ENCODE measurements at regions not wholly inside any gene's neighbourhood (a gene's known extent, or its start where the extent isn't known, plus 50 kb on each side); places are given as distances from the start of the nearest gene placed in this dataset.

GRCh38 chr12:85552461-85552860 is 272.4 kb downstream of the ALX1 start:
- no TSS peak for BruUV-seq (replicated peaks)
- H2AFZ ChIP-seq: no peak overlapping the region

GRCh38 chr12:85557850-85558249 is 277.8 kb downstream of the ALX1 start:
- Histone ChIP-seq H3K27me3 (ENCODE audit: insufficient read depth, low read depth) (no peaks in the 10 kb centered on the region), H3K4me3 (no peak overlapping the region), H3K4me1 (replicated peaks; ENCODE audit: insufficient read depth) (no peaks in the 10 kb centered on the region), H3F3A (ENCODE audit: insufficient read depth, low read depth) (no peaks in the 10 kb centered on the region), H3K9me2 (ENCODE audit: insufficient read depth) (no peaks in the 10 kb centered on the region), H3K79me2 (ENCODE audit: low read depth) (no peaks in the 10 kb centered on the region), H3K4me2 (no peak overlapping the region), H3K27ac (no peak overlapping the region), H3K36me3 (ENCODE audit: low read depth) (no peaks in the 10 kb centered on the region), H3K9me3 (ENCODE audit: insufficient read depth, low read depth) (no peaks in the 10 kb centered on the region), H4K20me1 (ENCODE audit: insufficient read depth) (no peaks in the 10 kb centered on the region), H2AFZ (no peak overlapping the region)
- no TSS peak for BruUV-seq (replicated peaks)
- TF ChIP-seq EZH2 (IDR thresholded peaks at IDR 0.05; ENCODE audit: low read depth): no peak
- TF ChIP-seq, protein P1, sequence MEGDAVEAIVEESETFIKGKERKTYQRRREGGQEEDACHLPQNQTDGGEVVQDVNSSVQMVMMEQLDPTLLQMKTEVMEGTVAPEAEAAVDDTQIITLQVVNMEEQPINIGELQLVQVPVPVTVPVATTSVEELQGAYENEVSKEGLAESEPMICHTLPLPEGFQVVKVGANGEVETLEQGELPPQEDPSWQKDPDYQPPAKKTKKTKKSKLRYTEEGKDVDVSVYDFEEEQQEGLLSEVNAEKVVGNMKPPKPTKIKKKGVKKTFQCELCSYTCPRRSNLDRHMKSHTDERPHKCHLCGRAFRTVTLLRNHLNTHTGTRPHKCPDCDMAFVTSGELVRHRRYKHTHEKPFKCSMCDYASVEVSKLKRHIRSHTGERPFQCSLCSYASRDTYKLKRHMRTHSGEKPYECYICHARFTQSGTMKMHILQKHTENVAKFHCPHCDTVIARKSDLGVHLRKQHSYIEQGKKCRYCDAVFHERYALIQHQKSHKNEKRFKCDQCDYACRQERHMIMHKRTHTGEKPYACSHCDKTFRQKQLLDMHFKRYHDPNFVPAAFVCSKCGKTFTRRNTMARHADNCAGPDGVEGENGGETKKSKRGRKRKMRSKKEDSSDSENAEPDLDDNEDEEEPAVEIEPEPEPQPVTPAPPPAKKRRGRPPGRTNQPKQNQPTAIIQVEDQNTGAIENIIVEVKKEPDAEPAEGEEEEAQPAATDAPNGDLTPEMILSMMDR (conservative IDR thresholded peaks at IDR 0.05): no peak
- ChIA-PET CTCF (no interaction called here), POLR2A (ENCODE audit: unreplicated experiment) (no interaction called here)
- no peak for DNase-seq
- intact Hi-C loops (cut with micrococcal nuclease; ENCODE audit: unreplicated experiment): no loop called here

More at GRCh38 chr12:85552461-85552860, 272.4 kb downstream of the ALX1 start:
- no peak for DNase-seq
- Histone ChIP-seq H4K20me1 (ENCODE audit: insufficient read depth) (no peaks in the 10 kb centered on the region), H3F3A (ENCODE audit: insufficient read depth, low read depth) (no peaks in the 10 kb centered on the region), H3K27me3 (ENCODE audit: insufficient read depth, low read depth) (no peaks in the 10 kb centered on the region), H3K4me1 (replicated peaks; ENCODE audit: insufficient read depth) (no peaks in the 10 kb centered on the region), H3K27ac (no peak overlapping the region), H3K4me3 (no peak overlapping the region), H3K9me2 (ENCODE audit: insufficient read depth) (no peaks in the 10 kb centered on the region), H3K4me2 (no peak overlapping the region), H3K36me3 (ENCODE audit: low read depth) (no peaks in the 10 kb centered on the region), H3K9me3 (ENCODE audit: insufficient read depth, low read depth) (no peaks in the 10 kb centered on the region), H3K79me2 (ENCODE audit: low read depth) (no peaks in the 10 kb centered on the region)
- intact Hi-C loops (cut with micrococcal nuclease; ENCODE audit: unreplicated experiment): no loop called here
- POLR2A ChIA-PET (ENCODE audit: unreplicated experiment): no interaction called here
- CTCF ChIA-PET: no interaction called here
- TF ChIP-seq, protein P1 (conservative IDR thresholded peaks at IDR 0.05): no peak
- no peak for TF ChIP-seq EZH2 (IDR thresholded peaks at IDR 0.05; ENCODE audit: low read depth)

DNA sequence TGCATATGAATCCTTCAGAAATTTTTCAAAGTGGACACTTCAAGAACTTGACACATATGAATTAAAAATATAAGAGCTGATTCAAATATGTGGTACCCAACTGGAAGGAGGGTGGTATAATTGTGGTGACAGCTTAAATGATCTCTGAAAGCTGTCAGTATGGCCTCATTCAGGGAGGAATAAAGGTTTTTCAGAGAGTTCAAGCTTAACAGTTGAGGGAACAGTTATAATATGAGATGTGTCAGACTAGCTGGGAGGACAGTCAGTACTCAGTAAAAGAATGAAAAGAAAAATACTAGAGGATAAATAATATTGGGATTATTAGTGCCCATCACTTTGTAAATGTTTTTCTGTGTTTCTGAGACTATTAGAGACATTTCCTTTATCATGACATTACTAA is 277.5 kb downstream of the RASSF9 start:
- Histone ChIP-seq H3K27ac (no peak overlapping the region), H2AFZ (no peak overlapping the region), H3K79me2 (ENCODE audit: low read depth) (no peaks in the 10 kb centered on the region), H3K4me3 (no peak overlapping the region), H3K4me1 (replicated peaks; ENCODE audit: insufficient read depth) (no peaks in the 10 kb centered on the region), H3K27me3 (ENCODE audit: insufficient read depth, low read depth) (no peaks in the 10 kb centered on the region), H3K9me2 (ENCODE audit: insufficient read depth) (no peaks in the 10 kb centered on the region), H3K36me3 (ENCODE audit: low read depth) (no peaks in the 10 kb centered on the region), H3F3A (ENCODE audit: insufficient read depth, low read depth) (no peaks in the 10 kb centered on the region), H3K4me2 (no peak overlapping the region), H3K9me3 (ENCODE audit: insufficient read depth, low read depth) (no peaks in the 10 kb centered on the region), H4K20me1 (ENCODE audit: insufficient read depth) (no peaks in the 10 kb centered on the region)
- no TSS peak for BruUV-seq (replicated peaks)
- ChIA-PET CTCF (no interaction called here), POLR2A (ENCODE audit: unreplicated experiment) (interaction anchor here (0.6 kb wide), 1 partner anchor 8 kb away, joined by 7 read pairs; no protein-coding TSS in a partner anchor)
- intact Hi-C loops (cut with micrococcal nuclease; ENCODE audit: unreplicated experiment): no loop called here
- no peak for DNase-seq
- TF ChIP-seq, protein P1 (conservative IDR thresholded peaks at IDR 0.05): no peak
- no peak for TF ChIP-seq EZH2 (IDR thresholded peaks at IDR 0.05; ENCODE audit: low read depth)

Measured in PC-9 (cell line).